SH-SY5Y (cell line): ENCODE measurements at regions not wholly inside any gene's neighbourhood (a gene's known extent, or its start where the extent isn't known, plus 50 kb on each side); places are given as distances from the start of the nearest gene placed in this dataset.

Source experiments
- GATA2 ChIP-seq: IDR thresholded peaks from 2 replicates; pipeline ENCODE4 v1.6.1; 2011; ENCODE audit warnings: mild to moderate bottlenecking, low read depth, low read length
- GATA3 ChIP-seq: IDR thresholded peaks from 2 replicates; pipeline ENCODE4 v1.6.1; 2011; ENCODE audit warnings: low read depth, mild to moderate bottlenecking, low read length, moderate library complexity

- TF ChIP-seq GATA2: no peak
- TF ChIP-seq GATA3: no peak
These were observed 433.9 kb upstream of the SLC30A5 start for GRCh38 chr5:68659881-68660280.
